ENCODE measurements at regions not wholly inside any gene's neighbourhood (a gene's known extent, or its start where the extent isn't known, plus 50 kb on each side); places are given as distances from the start of the nearest gene placed in this dataset.

DNA sequence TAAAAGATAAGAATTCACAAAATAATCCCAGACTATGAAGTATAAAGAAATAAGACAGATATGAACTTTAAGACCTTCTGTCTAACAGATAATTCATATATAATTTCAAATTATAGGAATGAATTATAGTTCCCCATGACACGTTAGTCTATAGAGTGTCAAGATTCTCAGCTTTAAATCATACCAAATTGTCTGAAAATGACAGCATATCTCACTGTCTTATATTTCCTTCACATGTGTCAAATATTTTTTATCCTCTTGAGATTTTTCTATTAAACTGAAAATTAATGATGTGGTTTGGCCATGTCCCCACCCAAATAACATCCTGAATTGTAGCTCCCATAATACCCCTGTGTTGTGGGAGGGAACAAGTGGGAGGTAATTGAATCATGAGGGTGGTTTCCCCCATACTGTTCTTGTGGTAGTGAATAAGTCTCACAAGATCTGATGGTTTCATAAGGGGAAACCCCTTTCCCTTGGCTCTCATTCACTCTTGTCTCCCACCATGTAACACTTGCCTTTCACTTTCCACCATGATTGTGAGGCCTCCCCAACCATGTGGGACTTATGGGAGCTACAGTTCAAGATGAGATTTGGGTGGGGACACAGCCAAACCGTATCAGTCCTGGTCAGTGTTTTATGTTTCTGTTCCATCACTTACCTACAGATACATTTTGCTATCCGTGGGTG lies 825.3 kb upstream of the GJE1 start:
- Mint-ChIP-seq H3K27ac (no peak overlapping the region), H3K9me3 (no peaks in the 10 kb centered on the region), H3K4me1 (ENCODE audit: low read depth) (no peaks in the 10 kb centered on the region), H3K4me3 (no peak overlapping the region), H3K27me3 (no peaks in the 10 kb centered on the region), H3K36me3 (ENCODE audit: low read depth) (no peaks in the 10 kb centered on the region)
- intact Hi-C loops (cut with micrococcal nuclease), result no loop called here

DNA sequence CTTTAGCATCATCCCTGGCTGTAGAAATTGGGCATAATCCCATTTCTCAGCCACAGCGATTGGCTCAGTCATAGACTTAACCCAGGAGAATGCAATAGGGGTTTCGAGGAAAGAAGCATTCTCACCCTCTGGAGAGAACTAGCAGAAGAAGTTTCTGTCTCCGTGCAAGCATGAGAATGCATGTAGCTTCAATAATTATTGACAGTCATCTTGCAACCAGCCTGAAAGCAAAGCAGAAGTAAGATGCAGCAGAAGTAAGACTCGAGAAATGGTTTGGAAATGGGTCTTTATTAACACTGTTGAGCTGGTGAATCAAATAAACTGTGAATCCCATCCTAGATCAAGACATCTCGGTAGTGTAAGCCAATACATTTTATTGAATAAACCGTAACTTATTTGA lies 828.8 kb upstream of the GJE1 start:
- H3K4me3 Mint-ChIP-seq, result no peak overlapping the region
- no peaks in the 10 kb centered on the region for H3K9me3 Mint-ChIP-seq
- H3K4me1 Mint-ChIP-seq (ENCODE audit: low read depth), result no peaks in the 10 kb centered on the region
- H3K27ac Mint-ChIP-seq, result no peak overlapping the region
- no peaks in the 10 kb centered on the region for H3K27me3 Mint-ChIP-seq
- no peaks in the 10 kb centered on the region for H3K36me3 Mint-ChIP-seq (ENCODE audit: low read depth)
- intact Hi-C loops (cut with micrococcal nuclease), result no loop called here

DNA sequence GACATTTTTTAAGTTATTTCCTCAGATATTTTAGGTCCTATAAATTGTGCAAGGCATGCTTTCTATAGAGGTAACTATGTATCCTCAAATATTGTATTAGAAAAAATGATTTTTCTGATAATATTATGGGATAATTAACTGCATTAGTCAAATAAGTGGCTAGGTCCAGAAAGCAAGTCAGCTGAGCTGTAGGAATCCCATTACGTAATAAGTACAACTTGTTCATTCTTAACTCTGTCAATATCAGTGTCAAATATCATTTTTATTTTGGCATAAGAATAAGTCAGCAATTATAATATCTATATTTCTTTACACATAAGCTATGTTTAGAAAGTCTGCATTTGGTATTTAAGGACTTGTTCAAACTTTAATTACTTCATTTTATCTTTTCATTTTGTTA lies 830.9 kb upstream of the GJE1 start:
- Mint-ChIP-seq H3K27me3 (no peaks in the 10 kb centered on the region), H3K36me3 (ENCODE audit: low read depth) (no peaks in the 10 kb centered on the region)

DNA sequence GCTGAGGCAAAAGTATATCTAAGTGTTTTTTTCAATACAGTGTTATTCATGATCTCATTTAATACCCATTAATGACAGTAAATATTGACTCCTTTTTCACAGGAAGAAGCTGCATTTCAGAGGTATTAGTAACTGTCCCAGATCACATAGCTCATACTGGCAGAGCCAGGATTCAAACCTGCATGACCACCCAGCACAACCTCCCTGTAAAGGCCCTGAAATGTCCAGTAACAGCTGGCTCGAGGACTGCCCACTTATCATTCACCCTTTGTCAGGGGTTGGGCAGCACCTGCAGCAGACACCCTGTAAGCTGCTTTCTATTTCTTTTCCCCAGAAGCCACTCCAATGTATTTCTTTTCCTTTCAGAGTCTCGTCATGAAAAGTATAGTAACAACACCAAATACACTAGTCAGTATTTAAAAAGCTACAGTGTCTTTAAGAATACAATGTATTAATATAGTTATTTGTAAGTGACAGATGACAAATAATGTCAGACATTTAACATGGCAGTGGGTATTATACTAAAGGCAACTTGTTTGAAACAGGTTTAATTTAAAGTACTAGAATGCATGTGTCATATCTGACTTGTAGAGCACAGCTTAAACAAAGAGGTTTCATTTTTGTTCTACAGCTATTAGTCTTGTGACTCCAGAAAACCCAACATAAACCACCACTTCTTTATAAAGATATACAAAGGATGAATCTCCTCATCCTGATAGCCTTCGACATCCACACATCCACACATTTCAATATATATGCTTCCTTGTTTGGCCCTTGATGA lies 841.6 kb upstream of the GJE1 start:
- Mint-ChIP-seq H3K27me3 (no peaks in the 10 kb centered on the region), H3K27ac (no peak overlapping the region), H3K4me3 (no peak overlapping the region), H3K36me3 (ENCODE audit: low read depth) (no peaks in the 10 kb centered on the region), H3K4me1 (ENCODE audit: low read depth) (no peaks in the 10 kb centered on the region), H3K9me3 (peaks cover 13% of the 10 kb centered on the region)
- intact Hi-C loops (cut with micrococcal nuclease), result no loop called here

More for the DNA sequence above, 830.9 kb upstream of the GJE1 start:
- Mint-ChIP-seq H3K4me3 (no peak overlapping the region), H3K9me3 (no peaks in the 10 kb centered on the region), H3K4me1 (ENCODE audit: low read depth) (no peaks in the 10 kb centered on the region), H3K27ac (no peak overlapping the region)
- intact Hi-C loops (cut with micrococcal nuclease), result no loop called here

DNA sequence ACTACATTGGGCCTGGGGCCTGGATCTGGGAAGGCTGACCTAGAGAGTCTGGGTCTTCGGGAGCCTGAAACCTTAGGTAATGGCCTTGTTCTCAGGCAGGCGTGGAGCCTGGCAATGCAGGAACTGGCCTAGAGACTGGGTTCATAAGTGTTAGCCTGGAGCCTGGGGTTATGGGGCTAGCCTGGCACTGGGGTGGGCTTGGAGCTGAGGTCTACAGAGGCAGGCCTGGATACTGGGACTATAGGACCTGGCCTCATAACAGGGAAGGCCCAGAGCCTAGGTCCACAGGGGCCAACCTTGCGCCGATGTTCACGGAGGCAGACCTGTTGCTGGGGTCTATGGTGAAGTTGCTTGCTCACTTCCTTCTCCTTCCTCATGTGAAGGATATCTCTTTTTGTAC lies 843.8 kb upstream of the GJE1 start:
- Mint-ChIP-seq H3K9me3 (peaks cover 13% of the 10 kb centered on the region), H3K4me3 (no peak overlapping the region), H3K4me1 (ENCODE audit: low read depth) (no peaks in the 10 kb centered on the region), H3K36me3 (ENCODE audit: low read depth) (no peaks in the 10 kb centered on the region), H3K27ac (no peak overlapping the region), H3K27me3 (no peaks in the 10 kb centered on the region)
- intact Hi-C loops (cut with micrococcal nuclease), result no loop called here

DNA sequence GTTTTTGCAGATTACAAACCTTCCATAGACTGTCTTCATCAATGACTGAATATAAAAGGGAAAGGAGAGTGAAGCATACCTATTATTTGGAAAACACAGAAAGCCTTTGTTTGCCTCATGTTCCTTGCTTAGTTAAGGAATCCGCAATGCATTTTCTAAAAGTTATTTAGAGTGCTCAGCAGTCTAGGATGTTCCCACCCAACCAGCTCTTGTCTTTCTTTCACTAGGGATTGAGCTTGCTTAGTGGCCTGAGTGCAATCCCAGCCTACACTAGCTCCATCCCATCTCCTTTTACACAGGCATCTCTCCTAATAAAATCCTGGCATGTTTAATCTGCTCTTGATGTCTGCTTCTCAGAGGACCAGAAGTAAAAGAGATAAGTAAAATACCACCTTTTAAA lies 850.5 kb upstream of the GJE1 start:
- intact Hi-C loops (cut with micrococcal nuclease), result no loop called here
- H3K9me3 Mint-ChIP-seq, result peaks cover under 1% of the 10 kb centered on the region
- H3K27me3 Mint-ChIP-seq, result no peaks in the 10 kb centered on the region
- H3K4me3 Mint-ChIP-seq, result no peak overlapping the region
- H3K4me1 Mint-ChIP-seq (ENCODE audit: low read depth), result no peaks in the 10 kb centered on the region
- H3K27ac Mint-ChIP-seq, result no peak overlapping the region
- H3K36me3 Mint-ChIP-seq (ENCODE audit: low read depth), result no peaks in the 10 kb centered on the region

DNA sequence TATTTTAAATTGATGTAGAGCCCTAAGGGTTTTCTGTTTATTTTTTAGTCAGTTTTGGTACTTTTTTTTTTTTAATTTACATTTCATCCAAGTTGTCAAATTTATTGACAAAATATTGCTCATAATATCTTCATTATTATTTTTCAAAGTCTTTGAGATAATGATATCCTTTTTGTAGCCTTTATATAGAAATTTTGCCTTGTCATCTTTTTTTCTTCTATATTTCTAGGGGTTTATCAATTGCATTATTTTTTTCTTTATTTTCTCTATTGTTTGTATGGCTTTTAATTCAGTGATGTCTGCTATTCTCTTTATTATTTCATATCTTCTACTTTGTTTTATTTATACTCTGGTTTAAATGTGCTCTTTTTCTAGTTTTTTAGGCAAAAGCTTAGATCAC lies 863.0 kb upstream of the GJE1 start:
- Mint-ChIP-seq H3K4me3 (no peak overlapping the region), H3K27me3 (no peaks in the 10 kb centered on the region), H3K4me1 (ENCODE audit: low read depth) (no peaks in the 10 kb centered on the region), H3K27ac (no peak overlapping the region), H3K36me3 (ENCODE audit: low read depth) (no peaks in the 10 kb centered on the region), H3K9me3 (no peaks in the 10 kb centered on the region)
- intact Hi-C loops (cut with micrococcal nuclease), result no loop called here

DNA sequence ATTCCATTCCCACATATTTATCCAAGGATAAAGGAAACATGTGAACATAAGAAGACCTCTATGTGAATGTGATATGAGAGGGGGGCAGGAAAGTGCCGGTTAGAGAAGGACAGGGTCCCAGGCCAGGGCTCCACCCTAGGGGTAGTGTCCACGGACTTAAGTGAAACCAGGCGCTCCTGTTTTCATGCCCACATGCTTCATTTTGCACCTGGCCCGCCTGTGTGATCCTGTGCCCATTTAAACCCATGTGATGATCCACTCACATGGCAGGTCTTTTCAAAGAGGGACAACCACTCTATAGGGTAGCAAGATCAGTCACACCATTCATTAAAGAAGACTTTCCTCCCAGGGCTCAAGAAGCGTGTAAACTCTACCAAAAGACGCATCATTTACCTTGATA lies 865.3 kb upstream of the GJE1 start:
- Mint-ChIP-seq H3K27me3 (no peaks in the 10 kb centered on the region), H3K36me3 (ENCODE audit: low read depth) (no peaks in the 10 kb centered on the region), H3K4me1 (ENCODE audit: low read depth) (no peaks in the 10 kb centered on the region), H3K9me3 (no peaks in the 10 kb centered on the region), H3K4me3 (no peak overlapping the region), H3K27ac (no peak overlapping the region)
- intact Hi-C loops (cut with micrococcal nuclease), result no loop called here

DNA sequence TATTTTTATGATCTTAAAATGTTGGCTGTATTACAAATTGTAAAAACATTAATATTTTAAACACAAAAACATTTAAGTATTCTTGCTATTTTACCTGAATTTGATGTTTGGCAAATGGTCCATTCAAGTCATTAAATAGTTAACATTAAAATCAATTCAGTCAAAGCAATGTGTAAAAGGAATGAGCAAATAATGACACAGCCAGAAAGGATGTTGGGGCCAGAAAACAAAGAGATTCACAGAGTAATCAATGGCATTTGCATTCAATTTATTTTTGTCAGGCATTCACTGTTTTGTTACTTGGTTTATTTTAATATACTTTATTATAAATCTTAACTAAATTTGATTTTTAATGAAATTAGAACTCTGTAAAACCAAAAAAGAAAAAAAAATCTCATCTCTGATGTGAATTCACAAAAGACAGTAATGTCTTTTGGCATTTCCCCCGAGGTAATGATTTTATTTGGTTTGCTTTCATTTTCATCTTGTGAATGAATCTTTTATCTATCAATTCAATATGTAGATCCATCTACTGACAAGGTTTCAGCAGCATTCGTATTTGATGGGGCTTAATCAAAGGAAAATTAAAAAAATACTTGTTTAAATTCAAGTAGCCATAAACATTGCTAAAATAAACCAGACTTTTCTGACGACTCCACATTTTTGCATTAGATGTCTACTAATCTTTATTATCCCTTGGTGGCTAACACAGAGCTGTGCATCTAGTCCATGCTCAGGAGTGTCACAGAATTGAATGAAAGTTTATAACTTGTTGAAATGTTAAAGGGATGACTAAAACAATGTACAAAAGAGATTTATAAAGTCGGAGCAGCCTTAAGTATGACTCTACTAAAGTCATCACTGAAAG lies 866.7 kb upstream of the GJE1 start:
- Mint-ChIP-seq H3K9me3 (no peaks in the 10 kb centered on the region), H3K27ac (no peak overlapping the region), H3K27me3 (no peaks in the 10 kb centered on the region), H3K4me3 (no peak overlapping the region), H3K4me1 (ENCODE audit: low read depth) (no peaks in the 10 kb centered on the region), H3K36me3 (ENCODE audit: low read depth) (no peaks in the 10 kb centered on the region)
- intact Hi-C loops (cut with micrococcal nuclease), result no loop called here

DNA sequence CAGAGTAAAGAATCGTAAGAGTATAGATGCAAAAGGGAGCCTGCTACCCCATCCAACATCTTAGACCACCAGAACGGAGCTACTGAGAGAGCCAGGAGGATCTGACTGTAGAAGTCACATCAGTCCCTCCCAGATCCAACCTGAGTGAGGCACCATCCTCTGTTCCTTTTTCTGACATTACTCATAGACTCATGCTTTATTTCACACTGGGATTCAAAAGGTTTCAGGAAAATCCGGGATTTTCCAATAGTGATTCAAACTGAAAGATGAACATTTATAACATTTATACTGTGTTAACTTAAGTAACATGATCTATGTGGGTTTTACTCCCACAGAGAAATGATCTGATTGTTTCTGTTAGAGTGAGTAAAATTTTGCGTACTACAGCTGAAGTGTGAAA lies 868.6 kb upstream of the GJE1 start:
- no peak overlapping the region for H3K4me3 Mint-ChIP-seq
- intact Hi-C loops (cut with micrococcal nuclease), result no loop called here
- H3K36me3 Mint-ChIP-seq (ENCODE audit: low read depth), result no peaks in the 10 kb centered on the region
- no peak overlapping the region for H3K27ac Mint-ChIP-seq
- H3K9me3 Mint-ChIP-seq, result no peaks in the 10 kb centered on the region
- H3K4me1 Mint-ChIP-seq (ENCODE audit: low read depth), result no peaks in the 10 kb centered on the region
- H3K27me3 Mint-ChIP-seq, result no peaks in the 10 kb centered on the region

DNA sequence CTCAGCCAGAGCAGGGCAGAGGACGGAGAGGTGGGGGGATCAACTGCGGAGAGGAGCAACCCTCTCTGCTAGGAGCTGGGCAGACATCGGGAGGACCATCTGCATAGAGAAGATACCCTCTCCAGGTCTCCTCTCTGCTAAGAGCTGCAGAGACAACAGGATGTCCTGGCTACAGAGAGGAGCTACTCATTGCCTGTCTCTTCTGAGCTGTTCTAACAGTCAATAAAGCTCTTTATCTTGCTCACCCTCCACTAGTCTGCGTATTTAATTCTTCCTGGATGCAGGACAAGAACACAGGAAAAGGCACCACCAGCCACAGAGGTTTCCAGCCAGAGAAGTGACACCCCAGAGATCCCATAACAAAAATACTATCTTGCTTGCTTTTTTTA lies 871.1 kb upstream of the GJE1 start:
- Mint-ChIP-seq H3K36me3 (ENCODE audit: low read depth) (no peaks in the 10 kb centered on the region), H3K4me1 (ENCODE audit: low read depth) (no peaks in the 10 kb centered on the region)
- intact Hi-C loops (cut with micrococcal nuclease), result no loop called here

DNA sequence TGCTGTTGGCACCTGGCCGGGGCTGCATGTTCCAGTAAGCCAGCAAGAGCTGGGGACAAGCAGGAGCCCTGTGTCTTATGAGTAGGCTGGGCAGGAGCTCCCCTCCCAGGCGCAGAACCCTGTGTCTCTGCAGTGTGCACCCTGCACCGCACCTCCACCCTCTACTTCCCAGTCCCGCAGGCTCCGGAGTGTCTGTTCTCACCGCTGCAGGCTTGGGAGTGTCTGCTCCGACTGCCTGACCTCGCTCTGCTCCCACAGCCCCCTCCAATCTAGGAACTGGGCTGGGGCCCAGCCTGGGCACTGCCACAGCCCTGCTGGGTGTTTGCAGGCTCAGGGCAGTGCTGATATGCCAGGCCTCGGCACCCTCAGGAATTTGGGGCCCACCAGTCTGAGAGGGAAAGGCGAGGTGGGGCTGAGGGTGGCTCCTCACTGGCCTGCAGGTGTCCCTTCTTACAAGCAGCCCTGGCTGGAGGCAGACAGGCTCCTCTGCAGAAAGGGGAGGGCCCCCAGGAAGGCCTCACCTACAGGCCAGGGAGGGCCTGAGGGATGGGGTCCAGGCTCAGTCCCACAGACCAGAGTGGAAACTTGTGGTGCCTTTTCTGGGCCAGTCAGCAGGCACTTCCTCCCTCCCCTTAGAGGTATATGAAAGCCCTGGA lies 871.6 kb upstream of the GJE1 start:
- no peak overlapping the region for H3K27ac Mint-ChIP-seq
- H3K27me3 Mint-ChIP-seq, result no peaks in the 10 kb centered on the region

More for the DNA sequence above, 871.1 kb upstream of the GJE1 start:
- H3K27me3 Mint-ChIP-seq, result no peaks in the 10 kb centered on the region
- H3K9me3 Mint-ChIP-seq, result no peaks in the 10 kb centered on the region
- no peak overlapping the region for H3K27ac Mint-ChIP-seq
- H3K4me3 Mint-ChIP-seq, result no peak overlapping the region

DNA sequence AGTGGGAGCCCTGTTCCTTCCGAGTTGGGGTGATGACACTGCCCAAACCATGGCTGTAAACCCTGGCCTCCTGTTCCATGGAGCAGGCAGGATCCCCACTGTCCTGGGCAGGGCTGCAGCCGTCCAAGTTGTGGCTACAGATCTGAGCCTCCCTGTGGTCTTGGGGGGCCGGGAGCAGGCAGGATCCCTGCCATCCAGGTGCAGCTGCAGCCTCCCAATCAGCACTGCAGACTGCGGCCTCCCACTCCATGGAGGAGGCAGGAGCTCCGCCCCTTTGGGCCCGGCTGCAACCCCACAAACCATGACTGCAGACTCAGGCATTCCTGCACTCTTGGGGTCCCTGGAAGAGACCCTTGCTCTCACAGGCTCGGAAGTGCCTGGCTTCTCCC lies 872.1 kb upstream of the GJE1 start:
- Mint-ChIP-seq H3K27ac (no peak overlapping the region), H3K27me3 (no peaks in the 10 kb centered on the region), H3K36me3 (ENCODE audit: low read depth) (no peaks in the 10 kb centered on the region), H3K4me3 (no peak overlapping the region), H3K9me3 (no peaks in the 10 kb centered on the region), H3K4me1 (ENCODE audit: low read depth) (no peaks in the 10 kb centered on the region)
- intact Hi-C loops (cut with micrococcal nuclease), result no loop called here

More for the DNA sequence above, 871.6 kb upstream of the GJE1 start:
- Mint-ChIP-seq H3K4me3 (no peak overlapping the region), H3K4me1 (ENCODE audit: low read depth) (no peaks in the 10 kb centered on the region), H3K9me3 (no peaks in the 10 kb centered on the region), H3K36me3 (ENCODE audit: low read depth) (no peaks in the 10 kb centered on the region)
- intact Hi-C loops (cut with micrococcal nuclease), result no loop called here

DNA sequence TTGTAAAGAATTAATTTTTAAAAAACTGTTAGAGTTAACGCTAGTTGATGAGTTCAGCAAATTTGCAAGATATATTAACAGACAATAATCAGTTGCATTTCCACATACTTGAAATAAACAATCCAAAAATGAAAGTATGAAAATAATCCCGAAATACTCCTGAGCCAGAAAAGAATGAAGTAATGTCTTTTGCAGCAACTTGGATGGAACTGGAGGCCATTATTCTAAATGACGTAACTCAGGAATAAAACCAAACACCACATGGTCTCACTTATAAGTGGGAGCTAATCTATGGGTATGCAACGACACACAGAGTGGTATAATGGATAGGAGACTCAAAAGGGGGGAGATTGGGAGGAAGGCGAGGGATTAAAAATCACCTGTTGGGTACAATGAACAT lies 872.9 kb upstream of the GJE1 start:
- H3K4me3 Mint-ChIP-seq, result no peak overlapping the region
- no peaks in the 10 kb centered on the region for H3K4me1 Mint-ChIP-seq (ENCODE audit: low read depth)
- no peak overlapping the region for H3K27ac Mint-ChIP-seq
- no peaks in the 10 kb centered on the region for H3K9me3 Mint-ChIP-seq
- intact Hi-C loops (cut with micrococcal nuclease), result no loop called here
- H3K27me3 Mint-ChIP-seq, result no peaks in the 10 kb centered on the region
- H3K36me3 Mint-ChIP-seq (ENCODE audit: low read depth), result no peaks in the 10 kb centered on the region

Measured in dendritic cell treated with granulocyte-macrophage colony-stimulating factor and Interleukin-4, amounts not matched to agents 40 ng/mL and 50 ng/mL, for 4 days (primary cell).